Neutrophil (primary cell): ENCODE measurements at regions not wholly inside any gene's neighbourhood (a gene's known extent, or its start where the extent isn't known, plus 50 kb on each side); places are given as distances from the start of the nearest gene placed in this dataset.

ENCODE experiments used
- H3K27ac ChIP-seq: fragments of 200-600 bp; sonication (generic); 2 replicates; pipeline ENCODE4 v1.5.1; 2016; ENCODE audit warnings: mild to moderate bottlenecking, moderate library complexity
- H3K27me3 ChIP-seq: fragments of 200-600 bp; sonication (generic); 2 replicates; pipeline ENCODE4 v1.6.0; 2016; ENCODE audit warnings: mild to moderate bottlenecking
- H3K36me3 ChIP-seq: fragments of 200-600 bp; sonication (generic); 2 replicates; pipeline ENCODE4 v1.5.1; 2017
- H3K4me1 ChIP-seq, 2 experiments: fragments of 200-600 bp in 1 of 2; sonication (generic) in 1 of 2; 1 replicate in 1 of 2; 2 replicates in 1 of 2; pipeline versions ENCODE4 v1.5.1 to v1.6.1; 2013 to 2016; ENCODE audit warnings: low read depth in 1 of 2, low read length in 1 of 2, mild to moderate bottlenecking in 1 of 2, moderate library complexity in 1 of 2; ENCODE audit not compliant: control insufficient read depth in 1 of 2, insufficient read depth in 1 of 2
- H3K4me3 ChIP-seq, 2 experiments: fragments of 200-600 bp in 1 of 2; sonication (generic) in 1 of 2; 1 replicate in 1 of 2; 2 replicates in 1 of 2; pipeline ENCODE4 v1.5.1; 2013 to 2016; ENCODE audit warnings: low read depth in 1 of 2, low read length in 1 of 2, mild to moderate bottlenecking in 1 of 2, moderate library complexity in 1 of 2
- H3K9me3 ChIP-seq: fragments of 200-600 bp; sonication (generic); 2 replicates; pipeline ENCODE4 v1.5.1; 2016
- TF ChIP-seq, protein P1 (sequence below): fragments of 200-600 bp; sonication (generic); IDR thresholded peaks from 2 replicates; pipeline ENCODE4 v1.5.1; 2016; ENCODE audit warnings: antibody characterized with exemption

- Histone ChIP-seq H3K27ac (no peak overlapping the region), H3K36me3 (no peaks in the 10 kb centered on the region), H3K4me1 (no peaks in the 10 kb centered on the region), H3K27me3 (no peaks in the 10 kb centered on the region), H3K9me3 (no peaks in the 10 kb centered on the region), H3K4me3 (no peak overlapping the region)
- TF ChIP-seq, protein P1, sequence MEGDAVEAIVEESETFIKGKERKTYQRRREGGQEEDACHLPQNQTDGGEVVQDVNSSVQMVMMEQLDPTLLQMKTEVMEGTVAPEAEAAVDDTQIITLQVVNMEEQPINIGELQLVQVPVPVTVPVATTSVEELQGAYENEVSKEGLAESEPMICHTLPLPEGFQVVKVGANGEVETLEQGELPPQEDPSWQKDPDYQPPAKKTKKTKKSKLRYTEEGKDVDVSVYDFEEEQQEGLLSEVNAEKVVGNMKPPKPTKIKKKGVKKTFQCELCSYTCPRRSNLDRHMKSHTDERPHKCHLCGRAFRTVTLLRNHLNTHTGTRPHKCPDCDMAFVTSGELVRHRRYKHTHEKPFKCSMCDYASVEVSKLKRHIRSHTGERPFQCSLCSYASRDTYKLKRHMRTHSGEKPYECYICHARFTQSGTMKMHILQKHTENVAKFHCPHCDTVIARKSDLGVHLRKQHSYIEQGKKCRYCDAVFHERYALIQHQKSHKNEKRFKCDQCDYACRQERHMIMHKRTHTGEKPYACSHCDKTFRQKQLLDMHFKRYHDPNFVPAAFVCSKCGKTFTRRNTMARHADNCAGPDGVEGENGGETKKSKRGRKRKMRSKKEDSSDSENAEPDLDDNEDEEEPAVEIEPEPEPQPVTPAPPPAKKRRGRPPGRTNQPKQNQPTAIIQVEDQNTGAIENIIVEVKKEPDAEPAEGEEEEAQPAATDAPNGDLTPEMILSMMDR = no peak
These were observed 514.4 kb upstream of the PROK2 start for GRCh38 chr3:72299321-72299802.

DNA sequence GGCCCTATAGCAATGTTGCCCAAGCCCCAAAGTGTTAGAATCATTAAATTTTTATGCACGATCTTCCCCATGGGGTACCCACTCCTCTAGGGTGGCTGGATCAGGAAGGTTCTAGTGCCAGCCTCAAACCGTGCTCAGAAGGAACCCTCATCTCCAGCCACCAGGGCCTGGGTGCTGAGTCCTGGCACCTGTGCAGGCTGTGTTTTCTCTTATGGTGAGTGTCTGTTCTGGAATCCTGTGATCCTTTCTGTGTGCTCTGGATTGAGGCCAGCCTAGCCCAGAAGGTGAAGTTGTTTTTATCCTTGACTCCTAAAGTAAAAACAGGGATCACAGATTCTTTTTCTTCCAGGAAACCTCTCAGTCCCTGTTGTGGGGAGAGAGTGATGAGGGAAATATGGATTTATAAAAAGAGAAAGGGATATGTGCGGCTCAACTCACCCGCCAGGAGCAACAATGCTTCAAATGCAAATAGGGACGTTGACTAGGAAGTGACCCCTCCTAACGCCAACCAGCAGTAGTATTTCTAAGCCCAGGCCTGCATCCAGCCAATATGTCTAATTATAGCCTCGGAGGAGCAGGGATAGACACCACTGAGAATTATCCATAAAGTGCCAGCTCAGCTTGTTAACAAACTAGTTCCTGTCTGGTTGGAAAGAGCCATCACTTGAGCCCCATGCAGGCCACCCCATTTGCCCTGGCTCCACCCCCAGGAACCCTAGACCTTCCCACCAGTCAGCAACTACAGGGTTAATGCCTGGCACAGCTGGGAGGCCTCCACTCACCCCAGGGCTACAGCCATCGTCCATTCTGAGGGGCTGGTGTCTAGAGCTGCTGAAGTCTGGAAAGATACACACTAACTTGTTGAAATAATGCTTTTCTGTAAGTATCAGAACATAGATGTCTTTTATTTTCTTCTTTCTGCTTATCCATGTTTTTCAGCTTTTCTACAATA, 513.5 kb upstream of the PROK2 start:
- Histone ChIP-seq H3K27ac (no peak overlapping the region), H3K36me3 (no peaks in the 10 kb centered on the region), H3K9me3 (no peaks in the 10 kb centered on the region), H3K4me3 (no peak overlapping the region), H3K4me1 (no peaks in the 10 kb centered on the region), H3K27me3 (no peaks in the 10 kb centered on the region)
- TF ChIP-seq, protein P1 = no peak

DNA sequence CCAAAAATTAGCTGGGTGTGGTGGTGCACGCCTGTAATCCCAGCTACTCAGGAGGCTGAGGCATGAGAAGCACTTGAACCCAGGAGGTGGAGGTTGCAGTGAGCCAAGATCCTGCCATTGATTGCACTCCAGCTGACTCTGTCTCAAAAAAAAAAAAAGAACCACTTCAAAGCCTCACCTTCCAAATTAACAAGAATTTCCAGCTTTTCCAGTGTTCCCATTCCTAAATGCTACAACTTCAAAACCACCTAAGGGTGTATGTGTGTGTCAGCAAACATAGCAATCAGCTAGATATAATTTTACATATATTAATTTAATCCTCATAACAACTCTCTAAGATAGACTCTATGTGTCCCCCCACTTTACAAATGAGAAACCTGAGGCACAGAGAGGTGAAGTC, 512.5 kb upstream of the PROK2 start:
- H3K9me3 ChIP-seq = no peaks in the 10 kb centered on the region
- H3K4me1 ChIP-seq = no peaks in the 10 kb centered on the region
- no peaks in the 10 kb centered on the region for H3K27me3 ChIP-seq
- H3K36me3 ChIP-seq = no peaks in the 10 kb centered on the region
- TF ChIP-seq, protein P1 = no peak
- H3K27ac ChIP-seq = no peak overlapping the region
- no peak overlapping the region for H3K4me3 ChIP-seq

GRCh38 chr3:72296477-72297111, 511.6 kb upstream of the PROK2 start:
- no peaks in the 10 kb centered on the region for H3K4me1 ChIP-seq
- TF ChIP-seq, protein P1 = no peak
- no peak overlapping the region for H3K27ac ChIP-seq
- no peaks in the 10 kb centered on the region for H3K9me3 ChIP-seq
- H3K4me3 ChIP-seq = no peak overlapping the region
- H3K27me3 ChIP-seq = peaks cover 6% of the 10 kb centered on the region
- no peaks in the 10 kb centered on the region for H3K36me3 ChIP-seq

- peaks cover 12% of the 10 kb centered on the region for H3K27me3 ChIP-seq
- H3K36me3 ChIP-seq = no peaks in the 10 kb centered on the region
- no peaks in the 10 kb centered on the region for H3K9me3 ChIP-seq
- TF ChIP-seq, protein P1 = no peak
- no peaks in the 10 kb centered on the region for H3K4me1 ChIP-seq
- H3K27ac ChIP-seq = no peak overlapping the region
- H3K4me3 ChIP-seq = no peak overlapping the region
These were observed 511.1 kb upstream of the PROK2 start for GRCh38 chr3:72295962-72296450.
